Transverse colon (tissue), 4 donors: ENCODE measurements at regions not wholly inside any gene's neighbourhood (a gene's known extent, or its start where the extent isn't known, plus 50 kb on each side); places are given as distances from the start of the nearest gene placed in this dataset.

ENCODE experiments used
- POLR2A ChIP-seq: fragments of 450-650 bp; IDR thresholded peaks from one replicate; pipeline ENCODE4 v1.6.1; 2016; ENCODE audit warnings: antibody characterized with exemption, mild to moderate bottlenecking, moderate library complexity
- POLR2AphosphoS5 ChIP-seq, 3 donors: sonication (generic); formaldehyde crosslinking; IDR thresholded peaks; one replicate each; pipeline ENCODE4 v1.6.1; 2016; ENCODE audit warnings: antibody characterized with exemption in 3 of 3
- TF ChIP-seq, protein P1 (sequence below), 5 experiments: fragments of 200-600 bp in 3 of 5; fragments of 450-650 bp in 2 of 5; sonication (generic) in 3 of 5; IDR thresholded peaks; 1 replicate in 2 of 5; 2 replicates in 3 of 5; pipeline ENCODE4 v1.5.1; 2016 to 2017; ENCODE audit warnings: antibody characterized with exemption in 5 of 5, inconsistent platforms in 3 of 5, mild to moderate bottlenecking in 2 of 5, moderate library complexity in 1 of 5

DNA sequence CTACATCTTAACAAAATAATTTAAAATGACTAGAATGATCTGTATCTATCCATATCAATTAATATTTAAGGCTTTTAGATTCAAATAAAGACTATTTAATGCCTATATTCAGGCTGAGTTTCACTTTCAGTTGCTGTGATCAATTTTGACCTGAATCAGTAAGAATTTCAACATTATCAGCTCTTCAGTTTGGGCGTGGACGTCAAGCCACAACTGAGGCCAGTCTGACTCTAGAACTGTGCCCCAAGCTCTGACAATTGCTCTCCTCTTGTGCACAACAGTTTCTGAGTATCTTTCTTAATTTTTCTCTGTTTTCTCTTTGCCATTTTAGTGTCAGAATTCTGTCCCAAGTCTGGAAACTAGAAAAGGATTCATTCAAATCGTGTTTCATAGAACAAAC, 1095.5 kb downstream of the PLA2G4A start:
- TF ChIP-seq, protein P1, sequence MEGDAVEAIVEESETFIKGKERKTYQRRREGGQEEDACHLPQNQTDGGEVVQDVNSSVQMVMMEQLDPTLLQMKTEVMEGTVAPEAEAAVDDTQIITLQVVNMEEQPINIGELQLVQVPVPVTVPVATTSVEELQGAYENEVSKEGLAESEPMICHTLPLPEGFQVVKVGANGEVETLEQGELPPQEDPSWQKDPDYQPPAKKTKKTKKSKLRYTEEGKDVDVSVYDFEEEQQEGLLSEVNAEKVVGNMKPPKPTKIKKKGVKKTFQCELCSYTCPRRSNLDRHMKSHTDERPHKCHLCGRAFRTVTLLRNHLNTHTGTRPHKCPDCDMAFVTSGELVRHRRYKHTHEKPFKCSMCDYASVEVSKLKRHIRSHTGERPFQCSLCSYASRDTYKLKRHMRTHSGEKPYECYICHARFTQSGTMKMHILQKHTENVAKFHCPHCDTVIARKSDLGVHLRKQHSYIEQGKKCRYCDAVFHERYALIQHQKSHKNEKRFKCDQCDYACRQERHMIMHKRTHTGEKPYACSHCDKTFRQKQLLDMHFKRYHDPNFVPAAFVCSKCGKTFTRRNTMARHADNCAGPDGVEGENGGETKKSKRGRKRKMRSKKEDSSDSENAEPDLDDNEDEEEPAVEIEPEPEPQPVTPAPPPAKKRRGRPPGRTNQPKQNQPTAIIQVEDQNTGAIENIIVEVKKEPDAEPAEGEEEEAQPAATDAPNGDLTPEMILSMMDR (IDR thresholded peaks at IDR 0.05): no peak
- TF ChIP-seq POLR2A: no peak
- TF ChIP-seq POLR2AphosphoS5 (IDR thresholded peaks at IDR 0.05): no peak
